Naive thymus-derived CD4-positive, alpha-beta T cell (primary cell): ENCODE measurements at regions not wholly inside any gene's neighbourhood (a gene's known extent, or its start where the extent isn't known, plus 50 kb on each side); places are given as distances from the start of the nearest gene placed in this dataset.

Source experiments
- ATAC-seq: fragments of 150-1000 bp; cut with Tn5 transposase; 2 replicates; pipeline ENCODE4 v1.10.0; 2021; ENCODE audit warnings: mild to moderate bottlenecking, moderate library complexity
- CTCF ChIA-PET: fragments of 350-600 bp; sonication (Branson Sonifier 250); formaldehyde crosslinking; loops from one replicate; lab custom pipeline; 2021; ENCODE audit warnings: antibody characterized with exemption; lab: Charles Lee
- POLR2A ChIA-PET: fragments of 350-600 bp; sonication (Branson Sonifier 250); formaldehyde crosslinking; loops from one replicate; lab custom pipeline; 2021; ENCODE audit warnings: antibody characterized with exemption, inconsistent platforms; lab: Charles Lee
- DNase-seq, 9 donors: peaks; one replicate each; pipeline versions ENCODE4 v3.0.0 to v3.0.0-alpha.2; 2020 to 2022; ENCODE audit warnings: mixed read lengths in 1 of 9
- H3K27ac ChIP-seq: one replicate; pipeline ENCODE4 v1.7.0; 2013; ENCODE audit warnings: mild to moderate bottlenecking, low read depth, low read length, moderate library complexity
- H3K27me3 ChIP-seq, 2 donors: one replicate each; pipeline ENCODE4 v1.7.0; 2013; ENCODE audit warnings: low read length in 2 of 2, mild to moderate bottlenecking in 2 of 2, moderate library complexity in 2 of 2; ENCODE audit not compliant: control insufficient read depth in 2 of 2, insufficient read depth in 2 of 2
- H3K36me3 ChIP-seq, 3 experiments: 1 replicate in 2 of 3; 2 replicates in 1 of 3; pipeline ENCODE4 v1.7.0; 2013; ENCODE audit warnings: low read length in 3 of 3, mild to moderate bottlenecking in 3 of 3, moderate library complexity in 1 of 3; ENCODE audit not compliant: insufficient read depth in 3 of 3, control insufficient read depth in 2 of 3
- H3K4me1 ChIP-seq, 2 donors: one replicate each; pipeline ENCODE4 v1.7.0; 2013; ENCODE audit warnings: low read length in 2 of 2, mild to moderate bottlenecking in 2 of 2, moderate library complexity in 1 of 2; ENCODE audit not compliant: control insufficient read depth in 2 of 2, insufficient read depth in 2 of 2
- H3K4me3 ChIP-seq: 2 replicates; pipeline ENCODE4 v1.7.0; 2013; ENCODE audit warnings: mild to moderate bottlenecking, low read length
- H3K9me3 ChIP-seq, 3 experiments: 1 replicate in 2 of 3; 2 replicates in 1 of 3; pipeline ENCODE4 v1.7.0; 2013; ENCODE audit warnings: low read length in 3 of 3; ENCODE audit not compliant: control insufficient read depth in 2 of 3
- H3K27ac Mint-ChIP-seq, 9 donors: one replicate each; pipeline ENCODE4 v1.8.0; 2020 to 2022; ENCODE audit warnings: mixed read lengths in 9 of 9, mild to moderate bottlenecking in 8 of 9, moderate library complexity in 5 of 9, inconsistent platforms in 2 of 9
- H3K27me3 Mint-ChIP-seq, 5 donors: one replicate each; pipeline ENCODE4 v1.8.0; 2021 to 2022; ENCODE audit warnings: mixed read lengths in 5 of 5, mild to moderate bottlenecking in 1 of 5
- H3K36me3 Mint-ChIP-seq, 5 donors: one replicate each; pipeline ENCODE4 v1.8.0; 2020 to 2022; ENCODE audit warnings: mixed read lengths in 5 of 5, mild to moderate bottlenecking in 3 of 5, inconsistent platforms in 1 of 5
- H3K4me1 Mint-ChIP-seq, 7 donors: one replicate each; pipeline ENCODE4 v1.8.0; 2020 to 2022; ENCODE audit warnings: mixed read lengths in 7 of 7, mild to moderate bottlenecking in 3 of 7, inconsistent platforms in 1 of 7
- H3K4me3 Mint-ChIP-seq, 10 donors: one replicate each; pipeline ENCODE4 v1.8.0; 2020 to 2022; ENCODE audit warnings: mild to moderate bottlenecking in 10 of 10, mixed read lengths in 10 of 10, moderate library complexity in 6 of 10, inconsistent platforms in 2 of 10
- H3K9me3 Mint-ChIP-seq, 11 donors: one replicate each; pipeline ENCODE4 v1.8.0; 2020 to 2022; ENCODE audit warnings: mixed read lengths in 11 of 11, mild to moderate bottlenecking in 4 of 11, inconsistent platforms in 1 of 11, moderate library complexity in 1 of 11
- intact Hi-C, 2 donors: fragments of 100-400 bp; cut with micrococcal nuclease; formaldehyde crosslinking; loops; one replicate each; pipeline ENCODE4 v1.15.1; 2023

DNA sequence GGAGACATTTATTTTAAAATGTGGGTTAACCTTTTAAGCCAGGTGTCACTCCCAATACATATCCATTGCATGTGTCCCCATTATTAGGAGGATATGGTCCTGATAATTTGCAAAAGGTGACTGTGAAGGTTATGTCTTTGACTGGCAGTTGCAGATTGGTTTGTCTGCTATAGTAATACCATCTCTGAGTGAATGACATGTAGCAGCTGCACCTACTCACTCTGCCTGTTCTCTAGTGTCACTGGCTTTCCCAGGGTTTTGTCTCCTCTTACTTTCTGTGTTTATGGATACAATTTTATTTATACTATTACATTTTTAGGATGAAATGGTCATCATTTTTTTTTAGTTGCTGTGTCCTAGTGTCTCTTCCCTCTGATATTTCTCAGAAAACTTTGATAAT, 393.2 kb downstream of the C3orf38 start:
- intact Hi-C loops: no loop called here
- Histone ChIP-seq H3K4me1 (no peaks in the 10 kb centered on the region), H3K36me3 (no peaks in the 10 kb centered on the region), H3K27me3 (no peaks in the 10 kb centered on the region), H3K27ac (no peak overlapping the region), H3K9me3 (peaks cover 0 to 3% (median 0%) of the 10 kb centered on the region in 3 experiments), H3K4me3 (no peak overlapping the region)
- Mint-ChIP-seq H3K27ac (no peak overlapping the region), H3K27me3 (no peaks in the 10 kb centered on the region), H3K4me1 (no peaks in the 10 kb centered on the region), H3K9me3 (peaks cover 2 to 26% (median 9%) of the 10 kb centered on the region in 11 donors), H3K4me3 (no peak overlapping the region), H3K36me3 (no peaks in the 10 kb centered on the region)
- DNase-seq: no peak
- ChIA-PET CTCF (no interaction called here), POLR2A (no interaction called here)
- no peak for ATAC-seq

DNA sequence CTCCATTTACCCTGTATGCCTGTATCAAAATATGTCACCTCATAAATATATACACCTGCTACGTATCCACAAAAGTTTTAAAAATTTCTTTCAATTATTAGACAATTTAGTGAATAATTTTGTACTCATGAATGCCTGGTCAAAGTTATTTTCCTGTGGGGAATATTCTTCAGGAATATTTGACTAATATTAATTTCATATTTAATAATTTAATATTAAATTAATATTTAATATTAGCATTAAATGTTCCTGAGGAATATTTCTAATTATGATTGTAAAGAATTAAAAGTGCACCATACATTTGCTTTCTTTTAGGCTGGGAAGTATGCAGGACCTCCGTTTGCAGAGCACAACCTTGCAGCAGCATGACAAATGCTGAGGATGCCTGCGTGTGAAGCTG, 422.7 kb downstream of the C3orf38 start:
- DNase-seq (no peak), ATAC-seq (no peak)
- H3K4me3 Mint-ChIP-seq: no peak overlapping the region
- Histone ChIP-seq H3K27me3 (no peaks in the 10 kb centered on the region), H3K4me3 (no peak overlapping the region), H3K36me3 (no peaks in the 10 kb centered on the region), H3K27ac (no peak overlapping the region), H3K9me3 (no peaks in the 10 kb centered on the region), H3K4me1 (no peaks in the 10 kb centered on the region)
- ChIA-PET POLR2A (no interaction called here), CTCF (no interaction called here)
- peaks cover 0 to 29% (median 5%) of the 10 kb centered on the region in 11 donors for H3K9me3 Mint-ChIP-seq
- no peaks in the 10 kb centered on the region for H3K36me3 Mint-ChIP-seq
- no peak overlapping the region for H3K27ac Mint-ChIP-seq
- H3K27me3 Mint-ChIP-seq: no peaks in the 10 kb centered on the region
- no peaks in the 10 kb centered on the region for H3K4me1 Mint-ChIP-seq
- intact Hi-C loops: no loop called here

DNA sequence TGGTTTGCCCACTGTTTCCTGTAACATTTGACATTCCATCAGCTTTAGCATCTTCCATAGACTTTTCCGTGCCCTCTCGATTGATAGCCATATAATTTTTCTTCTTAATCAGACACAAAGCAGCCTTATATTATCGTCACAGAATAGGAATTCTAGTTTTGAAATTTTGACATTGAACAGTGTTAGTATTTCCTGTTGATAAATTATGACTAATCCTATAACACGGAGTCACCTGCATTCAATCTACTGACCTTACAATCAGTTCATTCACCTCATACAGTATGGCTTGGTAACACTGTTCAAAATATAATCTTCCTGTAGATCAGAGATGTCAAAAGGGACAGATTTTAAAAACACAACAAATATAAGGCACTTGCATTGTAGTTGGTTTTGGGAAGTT, 423.7 kb downstream of the C3orf38 start:
- Histone ChIP-seq H3K4me1 (no peaks in the 10 kb centered on the region), H3K9me3 (no peaks in the 10 kb centered on the region), H3K27ac (no peak overlapping the region), H3K36me3 (no peaks in the 10 kb centered on the region), H3K4me3 (no peak overlapping the region), H3K27me3 (no peaks in the 10 kb centered on the region)
- Mint-ChIP-seq H3K27me3 (no peaks in the 10 kb centered on the region), H3K4me3 (no peak overlapping the region), H3K4me1 (no peaks in the 10 kb centered on the region), H3K9me3 (peaks cover 0 to 27% (median 5%) of the 10 kb centered on the region in 11 donors), H3K27ac (no peak overlapping the region), H3K36me3 (no peaks in the 10 kb centered on the region)
- intact Hi-C loops: no loop called here
- CTCF ChIA-PET: no interaction called here
- DNase-seq (no peak), ATAC-seq (no peak)
- POLR2A ChIA-PET: no interaction called here

DNA sequence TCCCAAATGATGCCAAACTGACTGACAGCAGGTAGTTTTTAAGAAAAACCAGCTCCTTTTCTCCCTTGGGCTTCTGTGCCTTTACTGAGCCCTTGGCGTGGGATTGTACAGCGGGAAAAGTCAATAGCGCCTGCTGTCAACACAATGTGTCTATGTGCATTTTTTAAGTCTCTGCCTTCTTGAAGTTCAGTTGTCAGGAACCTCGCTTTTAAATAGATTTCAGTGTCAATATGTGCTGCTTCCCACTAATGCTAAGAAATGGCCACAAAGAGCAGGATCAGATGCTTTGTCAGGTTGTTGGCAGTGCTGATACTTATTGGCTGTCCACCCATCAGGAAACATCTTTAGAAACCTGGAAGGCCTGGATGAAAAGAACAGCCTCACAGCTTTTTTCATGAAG, 424.4 kb downstream of the C3orf38 start:
- Mint-ChIP-seq H3K4me1 (no peaks in the 10 kb centered on the region), H3K27ac (no peak overlapping the region), H3K36me3 (no peaks in the 10 kb centered on the region), H3K4me3 (no peak overlapping the region), H3K27me3 (no peaks in the 10 kb centered on the region), H3K9me3 (peaks cover 0 to 20% (median 4%) of the 10 kb centered on the region in 11 donors)
- H3K27ac ChIP-seq: no peak overlapping the region
- DNase-seq (no peak), ATAC-seq (no peak)
- ChIA-PET CTCF (no interaction called here), POLR2A (no interaction called here)
- intact Hi-C loops: no loop called here
- H3K27me3 ChIP-seq: no peaks in the 10 kb centered on the region
- H3K36me3 ChIP-seq: no peaks in the 10 kb centered on the region
- no peaks in the 10 kb centered on the region for H3K9me3 ChIP-seq
- H3K4me1 ChIP-seq: no peaks in the 10 kb centered on the region
- no peak overlapping the region for H3K4me3 ChIP-seq

DNA sequence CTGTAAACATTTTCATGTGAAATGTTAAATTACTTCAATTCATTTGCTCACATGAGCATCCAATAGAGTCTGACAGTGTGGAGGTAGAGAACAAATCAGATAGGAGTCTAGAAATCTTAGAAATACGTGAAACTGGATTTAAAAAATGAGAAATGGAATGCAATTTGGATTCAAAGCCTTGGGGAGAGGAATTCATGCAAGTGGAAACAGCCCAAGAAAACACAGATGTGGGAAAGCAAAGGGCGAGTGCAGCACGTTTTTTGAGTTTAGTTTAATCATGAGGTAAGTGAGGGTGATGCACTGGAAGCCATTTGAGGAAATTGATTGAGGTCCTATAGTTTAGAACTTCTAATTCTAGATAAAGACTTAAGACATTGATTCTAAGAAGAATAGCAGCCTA, 434.7 kb downstream of the C3orf38 start:
- Histone ChIP-seq H3K36me3 (no peaks in the 10 kb centered on the region), H3K4me1 (no peaks in the 10 kb centered on the region), H3K9me3 (no peaks in the 10 kb centered on the region), H3K4me3 (no peak overlapping the region), H3K27me3 (no peaks in the 10 kb centered on the region), H3K27ac (no peak overlapping the region)
- peaks cover 0 to 14% (median 0%) of the 10 kb centered on the region in 11 donors for H3K9me3 Mint-ChIP-seq
- intact Hi-C loops: no loop called here
- no peak overlapping the region for H3K4me3 Mint-ChIP-seq
- H3K27me3 Mint-ChIP-seq: no peaks in the 10 kb centered on the region
- DNase-seq (no peak), ATAC-seq (no peak)
- ChIA-PET CTCF (no interaction called here), POLR2A (no interaction called here)
- H3K36me3 Mint-ChIP-seq: no peaks in the 10 kb centered on the region
- no peaks in the 10 kb centered on the region for H3K4me1 Mint-ChIP-seq
- no peak overlapping the region for H3K27ac Mint-ChIP-seq

DNA sequence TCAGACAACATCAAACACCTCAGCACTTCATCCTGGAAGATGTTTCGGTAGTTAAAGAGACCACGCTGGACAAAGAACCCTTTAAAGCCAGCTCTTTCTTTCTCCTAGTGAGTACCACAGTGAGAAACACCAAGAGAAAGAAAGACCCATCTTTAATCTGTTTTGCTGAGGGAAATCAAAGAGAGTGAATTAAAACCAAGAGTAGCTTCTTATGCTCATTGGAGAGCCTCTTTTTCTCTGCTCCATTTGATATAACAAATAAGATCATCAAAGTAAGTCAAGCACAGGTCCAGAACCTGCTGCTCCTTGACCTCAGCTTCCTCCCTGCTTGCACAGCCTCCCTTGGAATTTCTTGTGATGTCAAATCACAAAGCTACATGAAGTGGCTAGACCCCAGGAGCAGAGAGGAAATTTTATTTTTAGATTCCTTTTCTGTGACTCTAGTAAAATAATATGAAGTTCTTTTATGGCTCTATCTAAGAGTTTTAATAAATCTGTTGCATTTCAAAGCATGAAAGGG, 436.4 kb downstream of the C3orf38 start:
- no peaks in the 10 kb centered on the region for H3K4me1 ChIP-seq
- no peak overlapping the region for H3K27ac ChIP-seq
- no peak for ATAC-seq
- no peak overlapping the region for H3K4me3 ChIP-seq
- no peaks in the 10 kb centered on the region for H3K27me3 ChIP-seq
- no peaks in the 10 kb centered on the region for H3K36me3 ChIP-seq
- intact Hi-C loops: no loop called here
- Mint-ChIP-seq H3K27me3 (no peaks in the 10 kb centered on the region), H3K36me3 (no peaks in the 10 kb centered on the region), H3K9me3 (peaks cover 0 to 14% (median 0%) of the 10 kb centered on the region in 11 donors), H3K27ac (no peak overlapping the region), H3K4me1 (no peaks in the 10 kb centered on the region), H3K4me3 (no peak overlapping the region)
- POLR2A ChIA-PET: no interaction called here
- DNase-seq: no peak
- CTCF ChIA-PET: no interaction called here
- no peaks in the 10 kb centered on the region for H3K9me3 ChIP-seq

DNA sequence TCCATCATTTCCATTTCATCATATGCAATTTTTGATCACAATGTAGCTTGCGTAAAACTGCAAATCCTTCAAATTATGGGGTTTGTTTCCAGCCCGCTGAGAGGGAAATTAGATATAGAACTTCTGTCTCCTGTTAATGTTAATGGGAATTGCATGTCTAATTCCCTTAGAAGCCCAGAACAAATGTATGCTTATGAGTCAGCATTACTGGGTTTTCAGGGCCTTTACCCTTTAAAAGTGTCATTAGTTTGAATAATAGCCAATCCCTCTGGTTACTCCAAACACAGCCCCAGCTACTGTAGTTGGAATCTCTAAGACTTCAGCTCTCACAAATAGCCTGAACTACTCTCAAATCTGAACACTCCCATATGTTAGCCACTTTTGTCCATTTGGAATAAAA, 439.4 kb downstream of the C3orf38 start:
- H3K36me3 Mint-ChIP-seq: no peaks in the 10 kb centered on the region
- Histone ChIP-seq H3K27me3 (no peaks in the 10 kb centered on the region), H3K9me3 (no peaks in the 10 kb centered on the region), H3K36me3 (no peaks in the 10 kb centered on the region), H3K4me1 (no peaks in the 10 kb centered on the region), H3K27ac (no peak overlapping the region), H3K4me3 (no peak overlapping the region)
- no peaks in the 10 kb centered on the region for H3K27me3 Mint-ChIP-seq
- no peaks in the 10 kb centered on the region for H3K4me1 Mint-ChIP-seq
- intact Hi-C loops: no loop called here
- no peak for DNase-seq
- no peak overlapping the region for H3K4me3 Mint-ChIP-seq
- no peak for ATAC-seq
- H3K27ac Mint-ChIP-seq: no peak overlapping the region
- POLR2A ChIA-PET: no interaction called here
- CTCF ChIA-PET: no interaction called here
- H3K9me3 Mint-ChIP-seq: peaks cover 0 to 28% (median 0%) of the 10 kb centered on the region in 11 donors
